Upper lobe of left lung (tissue), 4 donors: ENCODE measurements at regions not wholly inside any gene's neighbourhood (a gene's known extent, or its start where the extent isn't known, plus 50 kb on each side); places are given as distances from the start of the nearest gene placed in this dataset.
"Not testable (repeated sequence)": the region's sequence is repeated elsewhere in the genome, so short reads cannot be mapped to it uniquely, and the experiment has no call there.

Experiments used
- CTCF ChIP-seq, 6 experiments: fragments of 450-650 bp in 4 of 6; fragments of 200-600 bp in 2 of 6; sonication (generic) in 2 of 6; IDR thresholded peaks; one replicate each; pipeline ENCODE4 v1.5.1; 2016 to 2019; ENCODE audit warnings: antibody characterized with exemption in 6 of 6
- EP300 ChIP-seq, 4 donors: sonication (generic); formaldehyde crosslinking; IDR thresholded peaks; one replicate each; pipeline ENCODE4 v1.5.1; 2017; ENCODE audit warnings: antibody characterized with exemption in 4 of 4, control low read depth in 2 of 4
- POLR2A ChIP-seq, 4 donors: fragments of 450-650 bp; IDR thresholded peaks; one replicate each; pipeline ENCODE4 v1.5.1; 2016 to 2017; ENCODE audit warnings: antibody characterized with exemption in 4 of 4, mild to moderate bottlenecking in 2 of 4

DNA sequence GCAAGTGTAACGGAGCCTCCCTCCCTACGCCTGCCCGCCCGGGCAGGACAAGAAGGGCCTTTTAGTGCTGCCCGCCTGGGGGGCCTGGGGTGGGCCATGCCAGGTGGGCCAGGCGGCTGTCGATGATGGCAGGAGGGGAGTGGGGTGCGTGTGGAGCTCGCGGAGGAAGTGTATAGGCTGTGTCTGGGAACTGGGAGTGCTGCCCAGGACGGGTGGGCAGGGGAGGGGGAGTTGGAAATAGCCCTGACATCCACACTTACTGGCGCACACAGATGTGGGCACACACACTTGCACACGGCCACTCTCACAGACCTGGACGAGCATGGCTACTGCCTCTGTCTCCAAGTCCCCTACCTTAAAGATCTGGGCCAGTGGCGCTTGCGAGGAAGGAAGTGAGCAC, 196.0 kb downstream of the TBC1D2B start:
- not testable (repeated sequence) for TF ChIP-seq CTCF, POLR2A, EP300 (IDR thresholded peaks at IDR 0.05)
